ENCODE measurements at regions not wholly inside any gene's neighbourhood (a gene's known extent, or its start where the extent isn't known, plus 50 kb on each side); places are given as distances from the start of the nearest gene placed in this dataset.

GRCh38 chr6:56393615-56394612 lies 146.5 kb upstream of the COL21A1 start:
- Histone ChIP-seq H3K36me3 (ENCODE audit: control insufficient read depth, insufficient read depth, low read length) (no peaks in the 10 kb centered on the region), H3K9me3 (ENCODE audit: control insufficient read depth, low read length) (no peaks in the 10 kb centered on the region), H3K27me3 (replicated peaks; ENCODE audit: control insufficient read depth, insufficient read depth, low read length, poor library complexity, severe bottlenecking) (no peaks in the 10 kb centered on the region), H3K4me1 (ENCODE audit: control insufficient read depth, insufficient read depth, low read length, poor library complexity, severe bottlenecking) (no peaks in the 10 kb centered on the region), H3K27ac (ENCODE audit: insufficient read depth, low read length, poor library complexity, severe bottlenecking) (no peak overlapping the region), H3K4me3 (ENCODE audit: insufficient read depth, low read depth, low read length, poor library complexity, severe bottlenecking) (no peak overlapping the region)
- DNase-seq: no peak

GRCh38 chr6:56388415-56388755 lies 141.0 kb upstream of the COL21A1 start:
- Histone ChIP-seq H3K4me3 (ENCODE audit: insufficient read depth, low read depth, low read length, poor library complexity, severe bottlenecking) (no peak overlapping the region), H3K27me3 (replicated peaks; ENCODE audit: control insufficient read depth, insufficient read depth, low read length, poor library complexity, severe bottlenecking) (peaks cover 2% of the 10 kb centered on the region), H3K36me3 (ENCODE audit: control insufficient read depth, insufficient read depth, low read length) (no peaks in the 10 kb centered on the region), H3K27ac (ENCODE audit: insufficient read depth, low read length, poor library complexity, severe bottlenecking) (no peak overlapping the region), H3K9me3 (ENCODE audit: control insufficient read depth, low read length) (no peaks in the 10 kb centered on the region), H3K4me1 (ENCODE audit: control insufficient read depth, insufficient read depth, low read length, poor library complexity, severe bottlenecking) (no peaks in the 10 kb centered on the region)
- no peak for DNase-seq

GRCh38 chr6:56387621-56388414 lies 140.4 kb upstream of the COL21A1 start:
- DNase-seq: no peak
- Histone ChIP-seq H3K27ac (ENCODE audit: insufficient read depth, low read length, poor library complexity, severe bottlenecking) (no peak overlapping the region), H3K4me3 (ENCODE audit: insufficient read depth, low read depth, low read length, poor library complexity, severe bottlenecking) (no peak overlapping the region), H3K4me1 (ENCODE audit: control insufficient read depth, insufficient read depth, low read length, poor library complexity, severe bottlenecking) (no peaks in the 10 kb centered on the region), H3K27me3 (replicated peaks; ENCODE audit: control insufficient read depth, insufficient read depth, low read length, poor library complexity, severe bottlenecking) (peaks cover 2% of the 10 kb centered on the region), H3K9me3 (ENCODE audit: control insufficient read depth, low read length) (no peaks in the 10 kb centered on the region), H3K36me3 (ENCODE audit: control insufficient read depth, insufficient read depth, low read length) (no peaks in the 10 kb centered on the region)

- H3K36me3 ChIP-seq (ENCODE audit: control insufficient read depth, insufficient read depth, low read length): no peaks in the 10 kb centered on the region
- no peak for DNase-seq
- no peak overlapping the region for H3K4me3 ChIP-seq (ENCODE audit: insufficient read depth, low read depth, low read length, poor library complexity, severe bottlenecking)
- H3K4me1 ChIP-seq (ENCODE audit: control insufficient read depth, insufficient read depth, low read length, poor library complexity, severe bottlenecking): no peaks in the 10 kb centered on the region
- H3K9me3 ChIP-seq (ENCODE audit: control insufficient read depth, low read length): no peaks in the 10 kb centered on the region
- H3K27me3 ChIP-seq (replicated peaks; ENCODE audit: control insufficient read depth, insufficient read depth, low read length, poor library complexity, severe bottlenecking): peaks cover 2% of the 10 kb centered on the region
- H3K27ac ChIP-seq (ENCODE audit: insufficient read depth, low read length, poor library complexity, severe bottlenecking): no peak overlapping the region
Observed at GRCh38 chr6:56386717-56387116, 139.3 kb upstream of the COL21A1 start.

- Histone ChIP-seq H3K36me3 (ENCODE audit: control insufficient read depth, insufficient read depth, low read length) (no peaks in the 10 kb centered on the region), H3K4me1 (ENCODE audit: control insufficient read depth, insufficient read depth, low read length, poor library complexity, severe bottlenecking) (no peaks in the 10 kb centered on the region), H3K27me3 (replicated peaks; ENCODE audit: control insufficient read depth, insufficient read depth, low read length, poor library complexity, severe bottlenecking) (peaks cover 2% of the 10 kb centered on the region), H3K27ac (ENCODE audit: insufficient read depth, low read length, poor library complexity, severe bottlenecking) (no peak overlapping the region), H3K9me3 (ENCODE audit: control insufficient read depth, low read length) (no peaks in the 10 kb centered on the region), H3K4me3 (ENCODE audit: insufficient read depth, low read depth, low read length, poor library complexity, severe bottlenecking) (no peak overlapping the region)
- no peak for DNase-seq
Observed at GRCh38 chr6:56385981-56386593, 138.7 kb upstream of the COL21A1 start.

GRCh38 chr6:56383160-56383559 lies 135.8 kb upstream of the COL21A1 start:
- H3K4me1 ChIP-seq (ENCODE audit: control insufficient read depth, insufficient read depth, low read length, poor library complexity, severe bottlenecking): no peaks in the 10 kb centered on the region
- H3K27me3 ChIP-seq (replicated peaks; ENCODE audit: control insufficient read depth, insufficient read depth, low read length, poor library complexity, severe bottlenecking): peaks cover 2% of the 10 kb centered on the region
- DNase-seq: no peak
- H3K27ac ChIP-seq (ENCODE audit: insufficient read depth, low read length, poor library complexity, severe bottlenecking): no peak overlapping the region
- H3K4me3 ChIP-seq (ENCODE audit: insufficient read depth, low read depth, low read length, poor library complexity, severe bottlenecking): no peak overlapping the region
- H3K9me3 ChIP-seq (ENCODE audit: control insufficient read depth, low read length): no peaks in the 10 kb centered on the region
- H3K36me3 ChIP-seq (ENCODE audit: control insufficient read depth, insufficient read depth, low read length): no peaks in the 10 kb centered on the region

- no peaks in the 10 kb centered on the region for H3K9me3 ChIP-seq (ENCODE audit: control insufficient read depth, low read length)
- no peaks in the 10 kb centered on the region for H3K4me1 ChIP-seq (ENCODE audit: control insufficient read depth, insufficient read depth, low read length, poor library complexity, severe bottlenecking)
- H3K36me3 ChIP-seq (ENCODE audit: control insufficient read depth, insufficient read depth, low read length): no peaks in the 10 kb centered on the region
- H3K27ac ChIP-seq (ENCODE audit: insufficient read depth, low read length, poor library complexity, severe bottlenecking): no peak overlapping the region
- DNase-seq: no peak
- peaks cover 2% of the 10 kb centered on the region for H3K27me3 ChIP-seq (replicated peaks; ENCODE audit: control insufficient read depth, insufficient read depth, low read length, poor library complexity, severe bottlenecking)
- no peak overlapping the region for H3K4me3 ChIP-seq (ENCODE audit: insufficient read depth, low read depth, low read length, poor library complexity, severe bottlenecking)
Observed at GRCh38 chr6:56382416-56382940, 135.1 kb upstream of the COL21A1 start.

GRCh38 chr6:56381801-56382251 lies 134.4 kb upstream of the COL21A1 start:
- H3K4me1 ChIP-seq (ENCODE audit: control insufficient read depth, insufficient read depth, low read length, poor library complexity, severe bottlenecking): no peaks in the 10 kb centered on the region
- H3K27me3 ChIP-seq (replicated peaks; ENCODE audit: control insufficient read depth, insufficient read depth, low read length, poor library complexity, severe bottlenecking): no peaks in the 10 kb centered on the region
- no peak overlapping the region for H3K27ac ChIP-seq (ENCODE audit: insufficient read depth, low read length, poor library complexity, severe bottlenecking)
- no peaks in the 10 kb centered on the region for H3K9me3 ChIP-seq (ENCODE audit: control insufficient read depth, low read length)
- DNase-seq: no peak
- no peaks in the 10 kb centered on the region for H3K36me3 ChIP-seq (ENCODE audit: control insufficient read depth, insufficient read depth, low read length)
- no peak overlapping the region for H3K4me3 ChIP-seq (ENCODE audit: insufficient read depth, low read depth, low read length, poor library complexity, severe bottlenecking)

- no peak for DNase-seq
- Histone ChIP-seq H3K36me3 (ENCODE audit: control insufficient read depth, insufficient read depth, low read length) (no peaks in the 10 kb centered on the region), H3K9me3 (ENCODE audit: control insufficient read depth, low read length) (no peaks in the 10 kb centered on the region), H3K4me3 (ENCODE audit: insufficient read depth, low read depth, low read length, poor library complexity, severe bottlenecking) (no peak overlapping the region), H3K27me3 (replicated peaks; ENCODE audit: control insufficient read depth, insufficient read depth, low read length, poor library complexity, severe bottlenecking) (no peaks in the 10 kb centered on the region), H3K4me1 (ENCODE audit: control insufficient read depth, insufficient read depth, low read length, poor library complexity, severe bottlenecking) (no peaks in the 10 kb centered on the region), H3K27ac (ENCODE audit: insufficient read depth, low read length, poor library complexity, severe bottlenecking) (no peak overlapping the region)
Observed at GRCh38 chr6:56380476-56380875, 133.1 kb upstream of the COL21A1 start.

Data from effector memory CD4-positive, alpha-beta T cell (primary cell).